Neutrophil (primary cell): ENCODE measurements at regions not wholly inside any gene's neighbourhood (a gene's known extent, or its start where the extent isn't known, plus 50 kb on each side); places are given as distances from the start of the nearest gene placed in this dataset.

Source experiments
- H3K27ac ChIP-seq: fragments of 200-600 bp; sonication (generic); 2 replicates; pipeline ENCODE4 v1.5.1; 2016; ENCODE audit warnings: mild to moderate bottlenecking, moderate library complexity
- H3K27me3 ChIP-seq: fragments of 200-600 bp; sonication (generic); 2 replicates; pipeline ENCODE4 v1.6.0; 2016; ENCODE audit warnings: mild to moderate bottlenecking
- H3K36me3 ChIP-seq: fragments of 200-600 bp; sonication (generic); 2 replicates; pipeline ENCODE4 v1.5.1; 2017
- H3K4me1 ChIP-seq, 2 experiments: fragments of 200-600 bp in 1 of 2; sonication (generic) in 1 of 2; 1 replicate in 1 of 2; 2 replicates in 1 of 2; pipeline versions ENCODE4 v1.5.1 to v1.6.1; 2013 to 2016; ENCODE audit warnings: low read depth in 1 of 2, low read length in 1 of 2, mild to moderate bottlenecking in 1 of 2, moderate library complexity in 1 of 2; ENCODE audit not compliant: control insufficient read depth in 1 of 2, insufficient read depth in 1 of 2
- H3K4me3 ChIP-seq, 2 experiments: fragments of 200-600 bp in 1 of 2; sonication (generic) in 1 of 2; 1 replicate in 1 of 2; 2 replicates in 1 of 2; pipeline ENCODE4 v1.5.1; 2013 to 2016; ENCODE audit warnings: low read depth in 1 of 2, low read length in 1 of 2, mild to moderate bottlenecking in 1 of 2, moderate library complexity in 1 of 2
- H3K9me3 ChIP-seq: fragments of 200-600 bp; sonication (generic); 2 replicates; pipeline ENCODE4 v1.5.1; 2016
- CTCF ChIP-seq: fragments of 200-600 bp; sonication (generic); IDR thresholded peaks from 2 replicates; pipeline ENCODE4 v1.5.1; 2016; ENCODE audit warnings: antibody characterized with exemption

GRCh38 chr22:48464246-48464645 lies 1363.4 kb downstream of the BRD1 start:
- H3K4me3 ChIP-seq, result no peak overlapping the region
- no peak overlapping the region for H3K27ac ChIP-seq
- H3K27me3 ChIP-seq, result no peaks in the 10 kb centered on the region
- H3K9me3 ChIP-seq, result no peaks in the 10 kb centered on the region
- TF ChIP-seq CTCF, result no peak
- no peaks in the 10 kb centered on the region for H3K4me1 ChIP-seq
- H3K36me3 ChIP-seq, result no peaks in the 10 kb centered on the region

- H3K9me3 ChIP-seq, result no peaks in the 10 kb centered on the region
- no peaks in the 10 kb centered on the region for H3K4me1 ChIP-seq
- no peak overlapping the region for H3K4me3 ChIP-seq
- no peaks in the 10 kb centered on the region for H3K27me3 ChIP-seq
- no peak for TF ChIP-seq CTCF
- no peaks in the 10 kb centered on the region for H3K36me3 ChIP-seq
- no peak overlapping the region for H3K27ac ChIP-seq
Observed at GRCh38 chr22:48459859-48460823, 1367.5 kb downstream of the BRD1 start.

GRCh38 chr22:48459259-48459658 lies 1368.4 kb downstream of the BRD1 start:
- Histone ChIP-seq H3K4me3 (no peak overlapping the region), H3K36me3 (no peaks in the 10 kb centered on the region), H3K4me1 (no peaks in the 10 kb centered on the region), H3K9me3 (no peaks in the 10 kb centered on the region), H3K27me3 (no peaks in the 10 kb centered on the region), H3K27ac (no peak overlapping the region)
- no peak for TF ChIP-seq CTCF

- no peaks in the 10 kb centered on the region for H3K27me3 ChIP-seq
- H3K27ac ChIP-seq, result no peak overlapping the region
- no peak overlapping the region for H3K4me3 ChIP-seq
- no peaks in the 10 kb centered on the region for H3K9me3 ChIP-seq
- no peaks in the 10 kb centered on the region for H3K36me3 ChIP-seq
- no peaks in the 10 kb centered on the region for H3K4me1 ChIP-seq
- no peak for TF ChIP-seq CTCF
Observed at GRCh38 chr22:48456449-48456848, 1371.2 kb downstream of the BRD1 start.

GRCh38 chr22:48453751-48454485 lies 1373.8 kb downstream of the BRD1 start:
- Histone ChIP-seq H3K27ac (no peak overlapping the region), H3K27me3 (peaks cover 9% of the 10 kb centered on the region)

More at GRCh38 chr22:48453751-48454485, 1373.8 kb downstream of the BRD1 start:
- Histone ChIP-seq H3K36me3 (no peaks in the 10 kb centered on the region), H3K4me3 (no peak overlapping the region), H3K9me3 (no peaks in the 10 kb centered on the region), H3K4me1 (no peaks in the 10 kb centered on the region)
- TF ChIP-seq CTCF, result no peak
